ENCODE measurements at regions not wholly inside any gene's neighbourhood (a gene's known extent, or its start where the extent isn't known, plus 50 kb on each side); places are given as distances from the start of the nearest gene placed in this dataset.

DNA sequence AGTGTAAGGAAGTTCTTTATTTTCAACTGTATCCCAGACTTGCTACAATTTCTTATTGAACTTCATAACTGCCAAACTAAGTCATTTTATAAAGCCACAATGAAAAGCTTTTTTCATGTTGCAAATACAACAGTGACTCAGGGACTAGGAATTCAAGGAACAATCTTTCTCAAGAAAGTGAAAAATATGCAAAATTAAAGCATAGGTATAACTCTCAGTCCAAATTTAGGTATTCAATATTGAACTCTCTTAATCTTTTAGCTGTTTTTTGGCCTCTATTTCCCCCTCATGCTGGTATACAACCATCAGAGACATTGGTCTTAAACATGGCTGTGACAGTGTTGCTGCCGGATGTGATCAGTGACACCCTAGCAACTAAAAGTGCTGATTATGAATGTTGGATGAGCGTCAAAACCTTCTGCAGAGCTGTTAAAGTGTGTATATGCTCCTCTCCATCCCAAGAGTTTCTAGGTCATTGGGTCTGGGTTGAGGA, 476.9 kb downstream of the ZNF385D start:
- peaks cover 2 to 8% (median 5%) of the 10 kb centered on the region in 3 experiments; a peak in 5 of 7 replicates for H3K36me3 Mint-ChIP-seq (ENCODE audit: insufficient read depth in 1 of 3, low read depth in 3 of 3)
- no peaks in the 10 kb centered on the region for H3K27me3 Mint-ChIP-seq (ENCODE audit: low read depth)
- H2AFZ ChIP-seq (ENCODE audit: low read length): no peak overlapping the region

More for the DNA sequence above, 476.9 kb downstream of the ZNF385D start:
- H4K20me1 ChIP-seq (ENCODE audit: control insufficient read depth, insufficient read depth, insufficient read length): no peaks in the 10 kb centered on the region
- H3K79me1 ChIP-seq (ENCODE audit: insufficient read depth, low read depth, low read length, poor library complexity, severe bottlenecking): no peaks in the 10 kb centered on the region
- no peak for TF ChIP-seq CTCF (conservative IDR thresholded peaks at IDR 0.05)
- WGBS (ENCODE audit: extremely low coverage, insufficient read length, low lambda C conversion rate): no CpG with 5 or more reads among the region's 2 CpGs
- H2AK5ac ChIP-seq (ENCODE audit: insufficient read length, low read length): no peak overlapping the region
- no peak overlapping the region for H4K8ac ChIP-seq (replicated peaks; ENCODE audit: insufficient read length, low read depth, low read length)
- H3K27ac Mint-ChIP-seq: no peak overlapping the region
- no peak overlapping the region for H3K4me2 ChIP-seq (ENCODE audit: insufficient read depth, insufficient read length, low read length)
- no peaks in the 10 kb centered on the region for H3K79me2 ChIP-seq (ENCODE audit: insufficient read depth, low read length)
- no peak overlapping the region for H2BK20ac ChIP-seq (ENCODE audit: low read depth, low read length, poor library complexity, severe bottlenecking)
- no peaks in the 10 kb centered on the region for H3K4me1 Mint-ChIP-seq
- H3K23ac ChIP-seq (ENCODE audit: insufficient read length, low read depth, low read length): no peak overlapping the region
- H2BK120ac ChIP-seq (ENCODE audit: low read depth, low read length, poor library complexity, severe bottlenecking): no peak overlapping the region
- H2BK5ac ChIP-seq (ENCODE audit: insufficient read length, low read length): no peak overlapping the region
- no peak overlapping the region for H3K27ac ChIP-seq (ENCODE audit: insufficient read length, low read depth, low read length)
- no peaks in the 10 kb centered on the region for H3K9me3 ChIP-seq (ENCODE audit: control insufficient read depth, low read depth, low read length)
- H4K91ac ChIP-seq (ENCODE audit: insufficient read length, low read depth, low read length): no peak overlapping the region
- H3K18ac ChIP-seq (ENCODE audit: insufficient read length, low read depth, low read length): no peak overlapping the region
- no peaks in the 10 kb centered on the region for H3K23me2 ChIP-seq (ENCODE audit: insufficient read length, low read depth, low read length, poor library complexity, severe bottlenecking)
- DNase-seq: no peak
- no peak overlapping the region for H3K4ac ChIP-seq (ENCODE audit: low read depth, low read length)
- H3K27me3 ChIP-seq (ENCODE audit: insufficient read depth, low read length): no peaks in the 10 kb centered on the region
- no peak overlapping the region for H3T11ph ChIP-seq (ENCODE audit: low read length)
- H2BK12ac ChIP-seq (ENCODE audit: insufficient read length, low read depth, low read length): no peak overlapping the region
- H3K9ac ChIP-seq (ENCODE audit: extremely low read depth, insufficient read length, low read length): no peak overlapping the region
- no peak overlapping the region for H3K4me3 Mint-ChIP-seq
- no peak overlapping the region for H3K14ac ChIP-seq (ENCODE audit: insufficient read depth, low read length)
- no peak overlapping the region for H4K5ac ChIP-seq (ENCODE audit: insufficient read length, low read depth, low read length)
- no peaks in the 10 kb centered on the region for H3K4me1 ChIP-seq (ENCODE audit: insufficient read depth, low read length)
- H3K9me3 Mint-ChIP-seq: peaks cover 10% of the 10 kb centered on the region in 2 experiments
- H2BK15ac ChIP-seq (ENCODE audit: low read depth, low read length): no peak overlapping the region
- H3K56ac ChIP-seq (ENCODE audit: insufficient read length, low read depth, low read length): no peak overlapping the region

All from H9 (cell line).